Thoracic aorta (tissue), 2 donors: ENCODE measurements at regions not wholly inside any gene's neighbourhood (a gene's known extent, or its start where the extent isn't known, plus 50 kb on each side); places are given as distances from the start of the nearest gene placed in this dataset.

Experiments used
- ATAC-seq: fragments of 150-250 bp; one replicate; pipeline ENCODE4 v1.8.0; 2017; ENCODE audit warnings: low read depth; ENCODE audit not compliant: insufficient number of reproducible peaks, low FRiP score
- DNase-seq: peaks from one replicate; pipeline ENCODE4 v3.0.0-alpha.2; 2020; ENCODE audit warnings: low spot score
- H3K27ac ChIP-seq, 2 donors: fragments of 200-600 bp; sonication (generic); 1 replicate in 1 of 2; 2 replicates in 1 of 2; pipeline ENCODE4 v1.5.1; 2016; ENCODE audit warnings: mild to moderate bottlenecking in 2 of 2, moderate library complexity in 2 of 2
- H3K27me3 ChIP-seq: fragments of 200-600 bp; sonication (generic); replicated peaks from 2 replicates; pipeline ENCODE4 v1.6.0; 2016; ENCODE audit warnings: mild to moderate bottlenecking; ENCODE audit not compliant: insufficient read depth
- H3K36me3 ChIP-seq: fragments of 200-600 bp; sonication (generic); one replicate; pipeline ENCODE4 v1.5.1; 2016
- H3K4me1 ChIP-seq, 2 donors: fragments of 200-600 bp; sonication (generic); 1 replicate in 1 of 2; 2 replicates in 1 of 2; pipeline versions ENCODE4 v1.5.1 to v1.6.0; 2016; ENCODE audit warnings: low read depth in 2 of 2, mild to moderate bottlenecking in 1 of 2; ENCODE audit not compliant: control insufficient read depth in 1 of 2
- H3K4me3 ChIP-seq: fragments of 200-600 bp; sonication (generic); 2 replicates; pipeline ENCODE4 v1.5.1; 2016; ENCODE audit warnings: mild to moderate bottlenecking
- H3K9me3 ChIP-seq: fragments of 200-600 bp; sonication (generic); 2 replicates; pipeline ENCODE4 v1.5.1; 2016
- CTCF ChIP-seq: fragments of 200-600 bp; sonication (generic); IDR thresholded peaks from one replicate; pipeline ENCODE4 v1.5.1; 2019; ENCODE audit warnings: antibody characterized with exemption

- no peak overlapping the region for H3K4me3 ChIP-seq
- DNase-seq (no peak), ATAC-seq (no peak)
- TF ChIP-seq CTCF, result no peak
- H3K4me1 ChIP-seq, result no peaks in the 10 kb centered on the region
- H3K27me3 ChIP-seq, result no peaks in the 10 kb centered on the region
- H3K9me3 ChIP-seq, result no peaks in the 10 kb centered on the region
- no peaks in the 10 kb centered on the region for H3K36me3 ChIP-seq
- no peak overlapping the region for H3K27ac ChIP-seq
Observed at GRCh38 chr4:176874721-176875445, 82.2 kb upstream of the VEGFC start.

- H3K27me3 ChIP-seq, result no peaks in the 10 kb centered on the region
- TF ChIP-seq CTCF, result no peak
- no peaks in the 10 kb centered on the region for H3K36me3 ChIP-seq
- ATAC-seq (no peak), DNase-seq (no peak)
- H3K4me3 ChIP-seq, result no peak overlapping the region
- no peak overlapping the region for H3K27ac ChIP-seq
- H3K4me1 ChIP-seq, result no peaks in the 10 kb centered on the region
- H3K9me3 ChIP-seq, result no peaks in the 10 kb centered on the region
Observed at GRCh38 chr4:176875446-176875930, 82.8 kb upstream of the VEGFC start.

GRCh38 chr4:176879380-176880116 is 86.8 kb upstream of the VEGFC start:
- no peak for TF ChIP-seq CTCF
- Histone ChIP-seq H3K9me3 (no peaks in the 10 kb centered on the region), H3K4me1 (no peaks in the 10 kb centered on the region), H3K27ac (no peak overlapping the region), H3K27me3 (no peaks in the 10 kb centered on the region), H3K4me3 (no peak overlapping the region), H3K36me3 (no peaks in the 10 kb centered on the region)
- DNase-seq (no peak), ATAC-seq (no peak)

GRCh38 chr4:176882206-176882605 is 89.5 kb upstream of the VEGFC start:
- no peaks in the 10 kb centered on the region for H3K36me3 ChIP-seq
- no peak for TF ChIP-seq CTCF
- no peak for ATAC-seq

GRCh38 chr4:176883108-176883550 is 90.4 kb upstream of the VEGFC start:
- DNase-seq, result no peak
- TF ChIP-seq CTCF, result no peak

More at GRCh38 chr4:176882206-176882605, 89.5 kb upstream of the VEGFC start:
- no peak for DNase-seq
- Histone ChIP-seq H3K9me3 (no peaks in the 10 kb centered on the region), H3K4me3 (no peak overlapping the region), H3K27ac (no peak overlapping the region), H3K27me3 (no peaks in the 10 kb centered on the region), H3K4me1 (no peaks in the 10 kb centered on the region)

More at GRCh38 chr4:176883108-176883550, 90.4 kb upstream of the VEGFC start:
- no peaks in the 10 kb centered on the region for H3K36me3 ChIP-seq
- ATAC-seq, result no peak
- no peak overlapping the region for H3K4me3 ChIP-seq
- H3K27ac ChIP-seq, result no peak overlapping the region
- H3K9me3 ChIP-seq, result no peaks in the 10 kb centered on the region
- no peaks in the 10 kb centered on the region for H3K27me3 ChIP-seq
- H3K4me1 ChIP-seq, result no peaks in the 10 kb centered on the region
